Spleen (tissue), 7 donors: ENCODE measurements at regions not wholly inside any gene's neighbourhood (a gene's known extent, or its start where the extent isn't known, plus 50 kb on each side); places are given as distances from the start of the nearest gene placed in this dataset.

ENCODE experiments used
- POLR2A ChIP-seq, 3 donors: fragments of 450-650 bp; IDR thresholded peaks; one replicate each; pipeline ENCODE4 v1.5.1; 2017; ENCODE audit warnings: antibody characterized with exemption in 3 of 3, mild to moderate bottlenecking in 1 of 3
- POLR2AphosphoS5 ChIP-seq, 3 donors: sonication (generic); formaldehyde crosslinking; IDR thresholded peaks; one replicate each; pipeline ENCODE4 v1.5.1; 2017; ENCODE audit warnings: antibody characterized with exemption in 3 of 3
- TF ChIP-seq, protein P1 (sequence below), 11 experiments: fragments of 200-600 bp in 7 of 11; fragments of 450-650 bp in 4 of 11; sonication (generic) in 4 of 11; IDR thresholded peaks in 8 of 11; conservative IDR thresholded peaks in 3 of 11; 1 replicate in 7 of 11; 2 replicates in 4 of 11; pipeline versions ENCODE4 v1.4.0 to v1.8.0; 2016 to 2021; ENCODE audit warnings: antibody characterized with exemption in 11 of 11, inconsistent platforms in 4 of 11, mild to moderate bottlenecking in 1 of 11
- donor health status: DM: no; HTN: no; CAD: no; lungs with moderate emphysema.
- donor health status: DM: no; HTN: no; CAD: no.
- donor health status: DM: no; HTN: no; CAD: no.

DNA sequence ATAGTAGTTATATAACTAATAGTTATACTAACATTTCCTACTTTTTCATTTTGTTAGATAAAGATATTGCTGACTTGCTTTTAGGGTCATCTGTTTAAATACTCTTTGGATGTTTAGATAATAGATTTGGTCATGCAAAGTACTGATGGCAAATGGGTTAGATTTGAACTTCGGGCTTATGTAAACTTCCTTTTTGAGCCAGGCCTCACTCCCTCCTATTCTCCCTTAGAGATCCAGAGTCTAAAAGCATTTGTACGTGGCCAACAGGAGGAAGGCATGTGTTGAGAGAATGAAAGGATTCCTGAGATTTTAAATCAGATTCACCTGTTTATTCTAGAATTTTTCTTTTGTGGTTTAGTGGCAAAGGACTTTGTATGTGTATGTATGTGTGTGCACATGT, 106.4 kb upstream of the GBE1 start:
- TF ChIP-seq, protein P1, sequence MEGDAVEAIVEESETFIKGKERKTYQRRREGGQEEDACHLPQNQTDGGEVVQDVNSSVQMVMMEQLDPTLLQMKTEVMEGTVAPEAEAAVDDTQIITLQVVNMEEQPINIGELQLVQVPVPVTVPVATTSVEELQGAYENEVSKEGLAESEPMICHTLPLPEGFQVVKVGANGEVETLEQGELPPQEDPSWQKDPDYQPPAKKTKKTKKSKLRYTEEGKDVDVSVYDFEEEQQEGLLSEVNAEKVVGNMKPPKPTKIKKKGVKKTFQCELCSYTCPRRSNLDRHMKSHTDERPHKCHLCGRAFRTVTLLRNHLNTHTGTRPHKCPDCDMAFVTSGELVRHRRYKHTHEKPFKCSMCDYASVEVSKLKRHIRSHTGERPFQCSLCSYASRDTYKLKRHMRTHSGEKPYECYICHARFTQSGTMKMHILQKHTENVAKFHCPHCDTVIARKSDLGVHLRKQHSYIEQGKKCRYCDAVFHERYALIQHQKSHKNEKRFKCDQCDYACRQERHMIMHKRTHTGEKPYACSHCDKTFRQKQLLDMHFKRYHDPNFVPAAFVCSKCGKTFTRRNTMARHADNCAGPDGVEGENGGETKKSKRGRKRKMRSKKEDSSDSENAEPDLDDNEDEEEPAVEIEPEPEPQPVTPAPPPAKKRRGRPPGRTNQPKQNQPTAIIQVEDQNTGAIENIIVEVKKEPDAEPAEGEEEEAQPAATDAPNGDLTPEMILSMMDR (IDR thresholded peaks at IDR 0.05 in 8 of 11, conservative IDR thresholded peaks at IDR 0.05 in 3 of 11) = no peak
- TF ChIP-seq POLR2AphosphoS5 (IDR thresholded peaks at IDR 0.05) (no peak), POLR2A (IDR thresholded peaks at IDR 0.05) (no peak)
